HepG2 (cell line): ENCODE measurements at regions not wholly inside any gene's neighbourhood (a gene's known extent, or its start where the extent isn't known, plus 50 kb on each side); places are given as distances from the start of the nearest gene placed in this dataset.

Experiments used
- ATAC-seq: fragments of 200-7000 bp; cut with Tn5 transposase; 3 replicates; pipeline ENCODE4 v1.9.1; 2020; ENCODE audit warnings: mild to moderate bottlenecking, moderate library complexity
- BruUV-seq: library from RNA; stranded (reverse); fragments of 400-500 nt; replicated peaks from 2 replicates; lab custom pipeline; 2021; lab: Mats Ljungman, UMichigan
- CTCF ChIA-PET: fragments of 300-600 bp; formaldehyde crosslinking; extraction: SDS; loops from one replicate; lab custom pipeline; 2021; ENCODE audit warnings: low total read pairs, inconsistent platforms, low intra/inter-chr PET ratio; lab: Yijun Ruan, JAX
- POLR2A ChIA-PET: fragments of 350-600 bp; sonication (Branson Sonifier 250); formaldehyde crosslinking; loops from one replicate; lab custom pipeline; 2020; ENCODE audit warnings: antibody characterized with exemption, inconsistent platforms; lab: Yijun Ruan, JAX
- DNase-seq: peaks from one replicate; pipeline ENCODE4 v3.0.0-alpha.2; 2015; ENCODE audit warnings: low spot score
- FAIRE-seq: peaks from 3 replicates; lab custom pipeline; 2011; peaks lifted over from hg19 to GRCh38; lab: Jason Lieb, UNC
- H2AFZ ChIP-seq: one replicate; pipeline ENCODE4 v1.6.1; 2011; ENCODE audit warnings: low read length, inconsistent platforms
- H3K27ac ChIP-seq: fragments of 300-600 bp; 3 replicates; pipeline ENCODE4 v1.8.0; 2011; ENCODE audit warnings: mixed run types, mild to moderate bottlenecking, mixed read lengths, low read length, inconsistent platforms; ENCODE audit not compliant: insufficient read depth; ENCODE audit errors: extremely low read length
- H3K27me3 ChIP-seq, 2 experiments: fragments of 200-600 bp in 1 of 2; 2 replicates in 1 of 2; 3 replicates in 1 of 2; pipeline versions ENCODE4 v1.6.0 to v1.8.0; 2011; ENCODE audit warnings: low read length in 2 of 2, mild to moderate bottlenecking in 2 of 2, moderate library complexity in 2 of 2, inconsistent platforms in 1 of 2; ENCODE audit not compliant: insufficient read depth in 2 of 2, control insufficient read depth in 1 of 2
- H3K36me3 ChIP-seq, 2 experiments: fragments of 200-600 bp in 1 of 2; replicated peaks in 1 of 2; 2 replicates in 1 of 2; 3 replicates in 1 of 2; pipeline versions ENCODE4 v1.5.1 to v1.8.0; 2011; ENCODE audit warnings: low read length in 2 of 2, inconsistent platforms in 1 of 2; ENCODE audit not compliant: insufficient read depth in 2 of 2, control insufficient read depth in 1 of 2
- H3K4me1 ChIP-seq: 2 replicates; pipeline ENCODE4 v1.5.1; 2012; ENCODE audit warnings: low read length, inconsistent platforms; ENCODE audit not compliant: insufficient read depth
- H3K4me2 ChIP-seq: 2 replicates; pipeline ENCODE4 v1.6.0; 2011; ENCODE audit warnings: low read depth, low read length, inconsistent platforms
- H3K4me3 ChIP-seq, 3 experiments: fragments of 200-600 bp in 1 of 3; sonication (generic), shearing (Covaris generic) in 1 of 3; replicated peaks in 1 of 3; 2 replicates each; pipeline ENCODE4 v1.5.1; 2011 to 2016; ENCODE audit warnings: low read length in 3 of 3, inconsistent platforms in 2 of 3, low read depth in 2 of 3, mild to moderate bottlenecking in 2 of 3, control low read depth in 1 of 3, mixed read lengths in 1 of 3; ENCODE audit not compliant: insufficient read depth in 1 of 3
- H3K79me2 ChIP-seq: one replicate; pipeline ENCODE4 v1.6.1; 2011; ENCODE audit warnings: low read length, inconsistent platforms; ENCODE audit not compliant: insufficient read depth
- H3K9ac ChIP-seq: 2 replicates; pipeline ENCODE4 v1.6.0; 2011; ENCODE audit warnings: mild to moderate bottlenecking, low read depth, low read length, inconsistent platforms; ENCODE audit not compliant: insufficient read depth
- H3K9me3 ChIP-seq: 2 replicates; pipeline ENCODE4 v1.5.1; 2012; ENCODE audit warnings: mild to moderate bottlenecking, low read length
- H4K20me1 ChIP-seq: 2 replicates; pipeline ENCODE4 v1.6.0; 2011; ENCODE audit warnings: inconsistent platforms, mild to moderate bottlenecking, low read length, moderate library complexity; ENCODE audit not compliant: insufficient read depth
- HNRNPH1 ChIP-seq: fragments of 200-400 bp; formaldehyde crosslinking; optimal IDR thresholded peaks from 2 replicates; pipeline ENCODE3; 2017; ENCODE audit warnings: mild to moderate bottlenecking, low read depth, low read length
- LRRFIP1 ChIP-seq: sonication (generic); formaldehyde crosslinking; conservative IDR thresholded peaks from 2 replicates; pipeline ENCODE4 v1.4.0; 2020; ENCODE audit warnings: missing genetic modification reagents
- MBD4 ChIP-seq: IDR thresholded peaks from 2 replicates; pipeline ENCODE4 v1.6.1; 2012; ENCODE audit warnings: low read length, inconsistent platforms, borderline replicate concordance
- MXD3 ChIP-seq: IDR thresholded peaks from 2 replicates; pipeline ENCODE4 v1.6.1; 2016; ENCODE audit warnings: mild to moderate bottlenecking, missing biosample characterization, missing genetic modification reagents
- PHF8 ChIP-seq: sonication (generic); formaldehyde crosslinking; IDR thresholded peaks from 2 replicates; pipeline ENCODE4 v1.5.0; 2020; ENCODE audit warnings: missing genetic modification reagents
- PRMT3 ChIP-seq: sonication (generic); formaldehyde crosslinking; IDR thresholded peaks from 2 replicates; pipeline ENCODE4 v1.8.1; 2022; ENCODE audit warnings: low read depth, mild to moderate bottlenecking, moderate library complexity, missing genetic modification reagents, borderline replicate concordance
- SCMH1 ChIP-seq: sonication (generic); formaldehyde crosslinking; IDR thresholded peaks from 2 replicates; pipeline ENCODE4 v1.9.0; 2021; ENCODE audit warnings: missing genetic modification reagents, mild to moderate bottlenecking, borderline replicate concordance
- ZFP37 ChIP-seq: sonication (generic); formaldehyde crosslinking; IDR thresholded peaks from 2 replicates; pipeline ENCODE4 v1.4.0; 2020; ENCODE audit warnings: missing genetic modification reagents, borderline replicate concordance
- ZNF558 ChIP-seq: sonication (generic); formaldehyde crosslinking; IDR thresholded peaks from 2 replicates; pipeline ENCODE4 v1.9.0; 2022; ENCODE audit warnings: mild to moderate bottlenecking, missing genetic modification reagents, borderline replicate concordance
- ZNF839 ChIP-seq: sonication (generic); formaldehyde crosslinking; IDR thresholded peaks from 2 replicates; pipeline ENCODE4 v1.4.0; 2020; ENCODE audit warnings: missing genetic modification reagents, mild to moderate bottlenecking, borderline replicate concordance
- WGBS: methylation state at CpG from one replicate; pipeline ENCODE4 v1.1.6; 2017; ENCODE audit warnings: low lambda C conversion rate; 5-methylcytosine and 5-hydroxymethylcytosine counted together
- in situ Hi-C: cut with HindIII; loops from 2 replicates; pipeline ENCODE4 v1.10.0; 2017; ENCODE audit warnings: low pct_unique_long_range_greater_than_20kb; ENCODE audit not compliant: extremely low pct_ligation_motif_present
- intact Hi-C: fragments of 100-400 bp; cut with micrococcal nuclease; formaldehyde crosslinking; loops from one replicate; pipeline ENCODE4 v1.10.0; 2022; ENCODE audit not compliant: unreplicated experiment

- H3K9me3 ChIP-seq, result no peaks in the 10 kb centered on the region
- DNase-seq (no peak), FAIRE-seq (no peak), ATAC-seq (no peak)
- H3K27ac ChIP-seq, result no peak overlapping the region
- in situ Hi-C loops, result no loop called here
- no peak overlapping the region for H2AFZ ChIP-seq
- intact Hi-C loops, result no loop called here
- H3K79me2 ChIP-seq, result no peaks in the 10 kb centered on the region
- ChIA-PET CTCF (no interaction called here), POLR2A (no interaction called here)
- H3K4me1 ChIP-seq, result no peaks in the 10 kb centered on the region
- no peak overlapping the region for H3K4me2 ChIP-seq
- H3K9ac ChIP-seq, result no peak overlapping the region
- no peak overlapping the region for H3K4me3 ChIP-seq
- no peaks in the 10 kb centered on the region; a peak in 1 of 5 replicates for H3K27me3 ChIP-seq
- H4K20me1 ChIP-seq, result no peaks in the 10 kb centered on the region
- no TSS peak for BruUV-seq
- H3K36me3 ChIP-seq, result no peaks in the 10 kb centered on the region
- TF ChIP-seq HNRNPH1 (no peak), LRRFIP1 (no peak), PRMT3 (CRISPR knock-in tag) (no peak), PHF8 (CRISPR knock-in tag) (no peak), MBD4 (no peak), SCMH1 (CRISPR knock-in tag) (no peak), ZNF558 (CRISPR knock-in tag) (no peak), ZNF839 (CRISPR knock-in tag) (no peak), MXD3 (CRISPR knock-in tag) (no peak), ZFP37 (CRISPR knock-in tag) (no peak)
- 2% methylated on average over 2 of the region's 2 CpGs for WGBS
Measured at GRCh38 chr9:90517103-90517502, 125.5 kb downstream of the DIRAS2 start.
